Karpas-422 (cell line): ENCODE measurements at regions not wholly inside any gene's neighbourhood (a gene's known extent, or its start where the extent isn't known, plus 50 kb on each side); places are given as distances from the start of the nearest gene placed in this dataset.

Experiments used
- DNase-seq: peaks from one replicate; pipeline ENCODE4 v3.0.0-alpha.2; 2015
- H2AFZ ChIP-seq: fragments of 200-600 bp; sonication (generic); 2 replicates; pipeline ENCODE4 v1.6.1; 2014; ENCODE audit warnings: antibody characterized with exemption, low read length, mixed read lengths
- H3K27ac ChIP-seq: fragments of 200-600 bp; sonication (generic); 2 replicates; pipeline ENCODE4 v1.5.1; 2014; ENCODE audit warnings: mild to moderate bottlenecking, low read length, moderate library complexity
- H3K27me3 ChIP-seq: fragments of 200-600 bp; sonication (generic); 2 replicates; pipeline ENCODE4 v1.6.1; 2014; ENCODE audit warnings: low read length, mixed read lengths
- H3K36me3 ChIP-seq: fragments of 200-600 bp; sonication (generic); 2 replicates; pipeline ENCODE4 v1.6.1; 2014; ENCODE audit warnings: low read length, mixed read lengths; ENCODE audit not compliant: insufficient read depth
- H3K4me1 ChIP-seq: fragments of 200-600 bp; sonication (generic); 2 replicates; pipeline ENCODE4 v1.6.1; 2014; ENCODE audit warnings: mild to moderate bottlenecking, low read length, mixed read lengths
- H3K4me2 ChIP-seq: fragments of 200-600 bp; sonication (generic); 2 replicates; pipeline ENCODE4 v1.6.1; 2014; ENCODE audit warnings: low read length, low read depth, mild to moderate bottlenecking; ENCODE audit not compliant: poor library complexity, severe bottlenecking
- H3K4me3 ChIP-seq: fragments of 200-600 bp; sonication (generic); 2 replicates; pipeline ENCODE4 v1.5.1; 2014; ENCODE audit warnings: mild to moderate bottlenecking, antibody characterized with exemption, low read length, mixed read lengths
- H3K79me2 ChIP-seq: fragments of 200-600 bp; sonication (generic); 2 replicates; pipeline ENCODE4 v1.6.1; 2014; ENCODE audit warnings: mild to moderate bottlenecking, low read length, mixed read lengths
- H3K9ac ChIP-seq: fragments of 200-600 bp; sonication (generic); 2 replicates; pipeline ENCODE4 v1.6.0; 2014; ENCODE audit warnings: low read length
- H3K9me2 ChIP-seq: fragments of 200-600 bp; sonication (generic), shearing (Covaris generic); replicated peaks from 2 replicates; pipeline ENCODE4 v1.6.0; 2014; ENCODE audit warnings: mild to moderate bottlenecking, low read length, moderate library complexity; ENCODE audit not compliant: insufficient read depth
- H3K9me3 ChIP-seq: fragments of 300-700, 200-600 bp; sonication (generic); 2 replicates; pipeline ENCODE4 v1.6.1; 2014; ENCODE audit warnings: low read length, mixed read lengths
- H4K20me1 ChIP-seq: fragments of 200-600 bp; sonication (generic); 2 replicates; pipeline ENCODE4 v1.6.1; 2014; ENCODE audit warnings: mild to moderate bottlenecking, antibody characterized with exemption, low read length, low read depth; ENCODE audit not compliant: insufficient read depth

DNA sequence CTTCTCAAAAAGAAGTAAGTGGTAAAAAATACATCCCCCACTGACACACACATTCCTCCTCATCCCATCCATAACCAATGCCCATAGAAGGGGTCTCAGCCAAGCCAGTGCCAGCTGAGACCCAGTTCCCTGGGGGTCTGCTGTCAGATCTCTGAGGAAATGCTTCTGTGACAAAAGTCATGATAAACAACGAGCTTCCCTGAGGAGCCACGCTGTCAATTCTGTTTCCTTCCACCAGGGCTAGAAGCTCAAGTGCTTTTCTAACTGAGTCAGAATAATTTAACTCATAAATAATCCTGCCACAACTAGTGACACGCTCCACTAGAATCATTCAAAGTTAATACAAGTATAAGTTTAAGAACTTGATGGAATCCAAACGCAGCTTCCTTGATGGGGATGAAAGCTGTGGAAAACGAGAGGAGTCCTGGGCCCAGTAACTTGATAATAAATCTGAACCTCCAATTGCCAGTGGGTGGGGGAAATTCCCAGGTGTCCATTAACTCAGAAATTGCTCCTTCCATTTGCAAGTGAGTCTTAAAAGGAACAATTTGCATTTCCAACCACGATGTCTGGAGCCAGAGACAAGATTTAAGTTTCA is 348.7 kb upstream of the LMCD1 start:
- Histone ChIP-seq H3K4me3 (no peak overlapping the region), H3K4me1 (no peaks in the 10 kb centered on the region), H3K27me3 (no peaks in the 10 kb centered on the region), H3K36me3 (no peaks in the 10 kb centered on the region), H3K4me2 (no peak overlapping the region), H2AFZ (no peak overlapping the region), H3K79me2 (no peaks in the 10 kb centered on the region), H4K20me1 (no peaks in the 10 kb centered on the region), H3K9ac (no peak overlapping the region), H3K9me3 (no peaks in the 10 kb centered on the region), H3K9me2 (no peaks in the 10 kb centered on the region), H3K27ac (no peak overlapping the region)
- DNase-seq, result no peak

DNA sequence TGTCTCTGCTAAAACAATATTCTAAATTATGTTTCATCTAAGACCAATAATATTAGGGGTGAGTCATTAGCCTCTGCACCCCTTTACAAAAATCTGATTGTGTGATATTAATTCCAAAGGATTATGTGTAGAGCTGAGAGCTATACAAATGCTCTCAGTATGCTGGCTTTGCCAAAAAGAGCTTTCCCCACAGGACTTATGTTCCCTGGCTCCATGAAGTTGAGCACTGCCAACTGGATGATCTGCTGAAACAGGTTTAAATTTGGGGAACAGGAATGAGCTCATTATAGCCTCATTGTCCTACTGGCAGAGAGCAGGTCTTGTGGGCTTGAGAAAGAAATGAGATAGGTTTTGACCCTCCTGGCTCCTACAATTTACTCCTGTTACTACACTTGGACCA is 347.8 kb upstream of the LMCD1 start:
- H3K9ac ChIP-seq, result no peak overlapping the region
- no peak overlapping the region for H2AFZ ChIP-seq
- no peak overlapping the region for H3K4me2 ChIP-seq
- DNase-seq, result no peak
- no peaks in the 10 kb centered on the region for H3K79me2 ChIP-seq
- H3K9me2 ChIP-seq, result no peaks in the 10 kb centered on the region
- H3K4me1 ChIP-seq, result no peaks in the 10 kb centered on the region
- no peaks in the 10 kb centered on the region for H3K36me3 ChIP-seq
- H4K20me1 ChIP-seq, result no peaks in the 10 kb centered on the region
- H3K4me3 ChIP-seq, result no peak overlapping the region
- no peaks in the 10 kb centered on the region for H3K9me3 ChIP-seq
- no peaks in the 10 kb centered on the region for H3K27me3 ChIP-seq
- H3K27ac ChIP-seq, result no peak overlapping the region

DNA sequence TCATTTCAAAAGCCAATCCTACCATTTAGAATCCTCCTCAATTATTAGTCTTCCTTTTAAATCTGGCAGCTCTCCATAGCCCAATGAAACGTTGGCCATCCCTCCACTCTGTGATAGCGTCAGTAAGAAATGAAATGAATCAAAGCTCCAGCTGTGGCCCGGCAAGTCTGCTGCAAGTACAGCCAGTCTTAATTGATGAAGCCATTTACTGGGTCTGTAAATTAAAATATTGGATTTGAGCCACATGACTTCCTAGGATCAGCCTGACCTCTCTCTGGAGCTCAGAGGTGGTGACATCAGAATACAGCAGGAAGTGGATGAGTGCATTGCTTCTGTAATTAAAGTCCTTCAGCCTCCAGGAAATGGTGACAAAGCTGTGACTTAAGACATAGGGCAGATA is 347.0 kb upstream of the LMCD1 start:
- H3K79me2 ChIP-seq, result no peaks in the 10 kb centered on the region
- no peaks in the 10 kb centered on the region for H3K27me3 ChIP-seq
- no peaks in the 10 kb centered on the region for H3K4me1 ChIP-seq
- H3K4me2 ChIP-seq, result no peak overlapping the region
- H2AFZ ChIP-seq, result no peak overlapping the region
- no peaks in the 10 kb centered on the region for H3K9me2 ChIP-seq
- DNase-seq, result no peak
- H3K27ac ChIP-seq, result no peak overlapping the region
- H3K36me3 ChIP-seq, result no peaks in the 10 kb centered on the region
- H3K9ac ChIP-seq, result no peak overlapping the region
- no peak overlapping the region for H3K4me3 ChIP-seq
- no peaks in the 10 kb centered on the region for H3K9me3 ChIP-seq
- no peaks in the 10 kb centered on the region for H4K20me1 ChIP-seq

DNA sequence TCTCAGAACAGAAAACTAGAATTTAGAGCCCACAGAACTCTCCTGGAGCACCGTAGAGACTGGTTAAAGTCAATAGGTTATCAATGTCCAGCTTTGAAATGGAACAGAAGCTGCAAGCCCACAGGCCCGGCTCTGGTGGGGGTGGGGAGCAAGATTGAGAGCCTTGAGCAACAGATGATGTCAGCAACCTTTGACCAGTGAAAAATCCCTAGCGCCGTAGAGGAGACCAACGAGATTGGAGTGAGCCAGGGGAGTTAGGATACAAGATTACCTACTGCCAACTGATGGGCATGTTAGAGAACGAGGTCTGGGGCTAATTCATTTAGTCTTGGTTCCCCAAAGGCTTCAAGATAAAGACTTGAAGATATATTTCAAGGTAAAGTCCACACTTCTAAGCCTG is 345.5 kb upstream of the LMCD1 start:
- H3K27me3 ChIP-seq, result no peaks in the 10 kb centered on the region
- no peaks in the 10 kb centered on the region for H3K9me3 ChIP-seq
- H3K4me3 ChIP-seq, result no peak overlapping the region
- H3K4me2 ChIP-seq, result no peak overlapping the region
- DNase-seq, result no peak
- no peak overlapping the region for H3K27ac ChIP-seq
- H2AFZ ChIP-seq, result no peak overlapping the region
- no peaks in the 10 kb centered on the region for H4K20me1 ChIP-seq
- H3K9ac ChIP-seq, result no peak overlapping the region
- H3K79me2 ChIP-seq, result no peaks in the 10 kb centered on the region
- no peaks in the 10 kb centered on the region for H3K36me3 ChIP-seq
- no peaks in the 10 kb centered on the region for H3K4me1 ChIP-seq
- H3K9me2 ChIP-seq, result no peaks in the 10 kb centered on the region

DNA sequence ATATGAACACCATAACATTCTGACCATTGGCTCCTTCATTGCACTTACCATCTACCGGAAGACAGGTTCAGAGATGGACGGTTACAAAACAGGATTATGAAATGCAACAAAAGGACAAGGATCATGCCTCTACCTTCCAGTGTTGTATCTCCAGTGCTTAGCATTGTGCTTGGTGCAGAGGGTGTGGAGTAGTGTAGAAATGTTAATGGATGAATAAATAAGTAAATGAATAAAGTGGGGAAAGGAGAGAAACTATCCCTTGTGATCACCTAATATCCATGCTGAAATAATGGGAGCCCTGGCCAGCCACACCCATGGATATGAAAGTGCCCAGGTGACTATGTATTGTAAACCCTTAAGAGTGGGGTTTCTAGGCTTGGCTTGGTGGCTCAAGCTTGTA is 344.8 kb upstream of the LMCD1 start:
- no peaks in the 10 kb centered on the region for H3K36me3 ChIP-seq
- H3K9ac ChIP-seq, result no peak overlapping the region
- no peaks in the 10 kb centered on the region for H3K4me1 ChIP-seq
- no peaks in the 10 kb centered on the region for H3K27me3 ChIP-seq
- DNase-seq, result no peak
- H3K27ac ChIP-seq, result no peak overlapping the region
- H2AFZ ChIP-seq, result no peak overlapping the region
- no peaks in the 10 kb centered on the region for H3K9me3 ChIP-seq
- no peak overlapping the region for H3K4me2 ChIP-seq
- H3K79me2 ChIP-seq, result no peaks in the 10 kb centered on the region
- no peaks in the 10 kb centered on the region for H3K9me2 ChIP-seq
- H3K4me3 ChIP-seq, result no peak overlapping the region
- no peaks in the 10 kb centered on the region for H4K20me1 ChIP-seq

DNA sequence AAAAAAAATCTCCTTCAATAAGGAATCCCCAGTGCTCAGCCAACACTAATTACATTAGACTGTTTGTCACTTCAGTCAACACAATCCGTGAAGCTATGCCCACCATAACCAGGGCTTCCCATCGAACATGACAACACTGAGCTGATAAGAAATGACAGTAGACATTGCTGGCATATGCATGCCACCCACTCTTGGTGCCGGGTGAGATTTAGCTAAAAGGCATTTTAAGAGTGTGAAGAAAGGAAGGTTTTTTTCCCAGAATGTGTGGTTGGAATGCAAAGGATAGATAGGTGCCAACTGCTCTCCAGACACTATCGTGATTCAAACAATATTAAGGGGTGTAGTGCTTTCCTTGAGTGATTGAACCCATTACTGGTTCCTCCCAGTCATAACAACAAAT is 344.0 kb upstream of the LMCD1 start:
- no peaks in the 10 kb centered on the region for H3K9me2 ChIP-seq
- no peaks in the 10 kb centered on the region for H3K9me3 ChIP-seq
- H2AFZ ChIP-seq, result no peak overlapping the region
- H3K79me2 ChIP-seq, result no peaks in the 10 kb centered on the region
- H3K27ac ChIP-seq, result no peak overlapping the region
- no peaks in the 10 kb centered on the region for H3K36me3 ChIP-seq
- no peaks in the 10 kb centered on the region for H3K4me1 ChIP-seq
- H3K4me2 ChIP-seq, result no peak overlapping the region
- H4K20me1 ChIP-seq, result no peaks in the 10 kb centered on the region
- no peak overlapping the region for H3K9ac ChIP-seq
- H3K27me3 ChIP-seq, result no peaks in the 10 kb centered on the region
- no peak overlapping the region for H3K4me3 ChIP-seq
- no peak for DNase-seq

DNA sequence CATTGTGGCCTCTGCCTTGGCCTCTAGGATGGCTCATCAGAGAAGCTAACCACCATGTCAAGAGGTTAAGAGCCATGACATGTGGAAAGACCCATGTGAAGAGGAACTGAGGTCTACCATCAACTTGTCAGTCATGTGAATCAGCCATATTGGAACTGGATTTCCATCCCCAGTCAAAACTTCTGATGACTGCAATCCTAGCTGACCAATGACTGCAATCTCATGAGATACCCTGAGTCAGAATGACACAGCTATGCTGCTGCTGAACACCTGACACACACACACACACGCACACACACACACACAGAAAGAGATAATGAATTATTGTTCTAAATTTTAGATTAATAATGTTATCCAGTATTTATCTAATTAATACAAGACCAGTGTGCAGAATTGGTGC is 337.5 kb upstream of the LMCD1 start:
- H4K20me1 ChIP-seq, result no peaks in the 10 kb centered on the region
- no peaks in the 10 kb centered on the region for H3K4me1 ChIP-seq
- H3K79me2 ChIP-seq, result no peaks in the 10 kb centered on the region
- H3K4me2 ChIP-seq, result no peak overlapping the region
- no peak for DNase-seq
- H3K9me2 ChIP-seq, result peaks cover 3% of the 10 kb centered on the region; the same call in 1 of the 2 replicates
- no peak overlapping the region for H3K9ac ChIP-seq
- H3K27me3 ChIP-seq, result no peaks in the 10 kb centered on the region
- H2AFZ ChIP-seq, result no peak overlapping the region
- H3K4me3 ChIP-seq, result no peak overlapping the region
- H3K9me3 ChIP-seq, result no peaks in the 10 kb centered on the region
- H3K36me3 ChIP-seq, result no peaks in the 10 kb centered on the region
- H3K27ac ChIP-seq, result no peak overlapping the region

DNA sequence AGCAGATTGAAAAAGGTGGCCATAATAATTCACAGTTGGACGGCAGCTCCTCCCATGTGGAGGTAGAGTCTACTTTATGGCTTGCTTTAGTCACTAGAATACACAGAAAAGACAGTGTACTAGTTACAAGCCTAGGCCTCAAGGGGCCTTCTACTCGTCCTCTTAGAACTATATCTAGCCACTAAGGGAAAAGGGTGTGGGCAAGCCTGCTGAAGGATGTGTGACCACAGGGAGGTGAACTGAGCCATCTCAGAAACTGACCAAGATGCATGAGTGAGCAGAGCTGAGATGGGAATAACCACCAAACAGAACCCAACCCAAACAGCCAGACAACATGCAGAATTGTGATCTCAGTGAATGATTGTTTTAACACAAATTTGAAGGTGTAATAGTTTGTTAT is 335.6 kb upstream of the LMCD1 start:
- no peak overlapping the region for H3K27ac ChIP-seq
- H3K9me3 ChIP-seq, result no peaks in the 10 kb centered on the region
- no peak overlapping the region for H3K4me3 ChIP-seq
- no peak overlapping the region for H2AFZ ChIP-seq
- peaks cover 3% of the 10 kb centered on the region; the same call in 1 of the 2 replicates for H3K9me2 ChIP-seq
- H3K9ac ChIP-seq, result no peak overlapping the region
- no peaks in the 10 kb centered on the region for H3K4me1 ChIP-seq
- no peak for DNase-seq
- no peaks in the 10 kb centered on the region for H3K36me3 ChIP-seq
- no peaks in the 10 kb centered on the region for H4K20me1 ChIP-seq
- no peaks in the 10 kb centered on the region for H3K79me2 ChIP-seq
- H3K27me3 ChIP-seq, result no peaks in the 10 kb centered on the region
- H3K4me2 ChIP-seq, result no peak overlapping the region
